Activated T-helper 1 cell treated with anti-CD3 and anti-CD28 coated beads, Interleukin-12 subunit alpha, Interleukin-12 subunit beta, Interleukin-2, Interleukin-4 antibody, amounts not matched to agents 30 ng/mL and 10 ng/mL and 1 ng/mL, durations not matched to agents 14 hours and 24 hours and 36 hours (primary cell): ENCODE measurements at regions not wholly inside any gene's neighbourhood (a gene's known extent, or its start where the extent isn't known, plus 50 kb on each side); places are given as distances from the start of the nearest gene placed in this dataset.

Experiments used
- DNase-seq: peaks from one replicate; pipeline ENCODE4 v3.0.0; 2021; ENCODE audit warnings: low spot score
- H3K27ac Mint-ChIP-seq: one replicate; pipeline ENCODE4 v1.8.0; 2021; ENCODE audit warnings: mild to moderate bottlenecking, mixed read lengths
- H3K27me3 Mint-ChIP-seq: one replicate; pipeline ENCODE4 v1.8.0; 2022; ENCODE audit warnings: mild to moderate bottlenecking, moderate library complexity, mixed read lengths; ENCODE audit not compliant: insufficient read depth
- H3K36me3 Mint-ChIP-seq: one replicate; pipeline ENCODE4 v1.8.0; 2021; ENCODE audit warnings: low read depth, mixed read lengths
- H3K4me1 Mint-ChIP-seq: one replicate; pipeline ENCODE4 v1.8.0; 2021; ENCODE audit warnings: low read depth, mixed read lengths
- H3K4me3 Mint-ChIP-seq: one replicate; pipeline ENCODE4 v1.8.0; 2021; ENCODE audit warnings: mild to moderate bottlenecking, moderate library complexity, mixed read lengths
- H3K9me3 Mint-ChIP-seq: one replicate; pipeline ENCODE4 v1.8.0; 2021; ENCODE audit warnings: mixed read lengths
- intact Hi-C: fragments of 100-400 bp; cut with micrococcal nuclease; formaldehyde crosslinking; loops from one replicate; pipeline ENCODE4 v1.15.1; 2024

GRCh38 chrX:20500171-20500865, 233.6 kb upstream of the RPS6KA3 start:
- Mint-ChIP-seq H3K27ac (peak overlapping the region; percentile 51), H3K4me1 (peaks cover 31% of the 10 kb centered on the region), H3K4me3 (no peak overlapping the region), H3K27me3 (peaks cover 14% of the 10 kb centered on the region), H3K9me3 (peaks cover 4% of the 10 kb centered on the region), H3K36me3 (peaks cover 2% of the 10 kb centered on the region)
- intact Hi-C loops = loop anchor here (2.0 to 5.0 kb wide), 2 partner anchors 16 to 233 kb away; partner anchors contain the start of gene RPS6KA3
- no peak for DNase-seq

DNA sequence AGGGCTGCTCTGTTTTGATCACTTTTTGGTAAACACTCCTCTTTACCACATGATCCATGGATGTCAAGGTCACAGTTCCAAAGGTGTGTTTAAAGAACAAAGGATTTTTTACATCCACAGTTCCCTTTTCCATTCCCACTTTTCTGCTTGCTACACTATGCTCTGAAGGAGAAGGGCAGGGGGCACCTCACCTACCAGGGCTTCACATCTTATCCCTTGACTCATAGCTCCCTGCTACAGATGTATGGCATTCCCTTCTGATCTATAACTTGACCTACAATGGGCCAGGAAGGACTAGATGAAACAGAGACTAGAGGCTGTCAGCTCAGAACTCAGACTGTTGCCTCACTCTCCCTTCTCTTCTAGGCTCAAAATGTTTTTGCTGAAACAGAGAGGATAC, 233.1 kb upstream of the RPS6KA3 start:
- Mint-ChIP-seq H3K27me3 (peaks cover 14% of the 10 kb centered on the region), H3K4me3 (no peak overlapping the region), H3K27ac (no peak overlapping the region), H3K4me1 (peaks cover 31% of the 10 kb centered on the region), H3K36me3 (peaks cover 2% of the 10 kb centered on the region), H3K9me3 (peaks cover 4% of the 10 kb centered on the region)
- no peak for DNase-seq
- intact Hi-C loops = loop anchor here (2.0 to 5.0 kb wide), 2 partner anchors 17 to 232 kb away; partner anchors contain the start of gene RPS6KA3

- peaks cover 2% of the 10 kb centered on the region for H3K9me3 Mint-ChIP-seq
Measured at GRCh38 chrX:20498851-20499635, 232.3 kb upstream of the RPS6KA3 start.

DNA sequence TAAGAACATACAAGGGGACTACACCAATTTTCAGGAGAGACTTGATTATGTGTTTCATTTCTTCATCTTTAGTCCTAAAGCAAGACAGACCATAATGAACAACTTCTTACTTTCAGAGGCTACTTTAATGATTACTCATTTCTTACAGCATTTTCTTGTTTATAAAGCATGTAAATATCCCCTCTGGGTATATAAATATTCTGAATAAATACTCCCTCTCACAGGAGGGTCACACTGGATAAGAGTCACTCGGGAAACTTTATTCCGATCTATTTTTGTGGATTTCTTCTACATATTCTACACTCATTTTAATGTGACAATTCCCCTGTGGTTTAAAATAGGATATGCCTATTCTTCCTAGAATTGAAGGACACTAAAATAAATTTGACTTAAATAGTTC, 228.9 kb upstream of the RPS6KA3 start:
- Mint-ChIP-seq H3K27ac (no peak overlapping the region), H3K4me3 (no peak overlapping the region), H3K36me3 (peaks cover 2% of the 10 kb centered on the region), H3K4me1 (peaks cover 19% of the 10 kb centered on the region), H3K9me3 (no peaks in the 10 kb centered on the region), H3K27me3 (peaks cover 7% of the 10 kb centered on the region)
- no peak for DNase-seq
- intact Hi-C loops = no loop called here

More at GRCh38 chrX:20498851-20499635, 232.3 kb upstream of the RPS6KA3 start:
- Mint-ChIP-seq H3K27ac (no peak overlapping the region), H3K36me3 (peaks cover 2% of the 10 kb centered on the region), H3K4me1 (peaks cover 31% of the 10 kb centered on the region), H3K4me3 (no peak overlapping the region), H3K27me3 (peaks cover 12% of the 10 kb centered on the region)
- intact Hi-C loops = no loop called here
- DNase-seq = no peak

GRCh38 chrX:20488473-20488872, 221.8 kb upstream of the RPS6KA3 start:
- Mint-ChIP-seq H3K9me3 (no peaks in the 10 kb centered on the region), H3K36me3 (no peaks in the 10 kb centered on the region), H3K27ac (no peak overlapping the region), H3K4me3 (no peak overlapping the region), H3K27me3 (peaks cover 4% of the 10 kb centered on the region), H3K4me1 (peaks cover 8% of the 10 kb centered on the region)
- intact Hi-C loops = no loop called here
- no peak for DNase-seq

DNA sequence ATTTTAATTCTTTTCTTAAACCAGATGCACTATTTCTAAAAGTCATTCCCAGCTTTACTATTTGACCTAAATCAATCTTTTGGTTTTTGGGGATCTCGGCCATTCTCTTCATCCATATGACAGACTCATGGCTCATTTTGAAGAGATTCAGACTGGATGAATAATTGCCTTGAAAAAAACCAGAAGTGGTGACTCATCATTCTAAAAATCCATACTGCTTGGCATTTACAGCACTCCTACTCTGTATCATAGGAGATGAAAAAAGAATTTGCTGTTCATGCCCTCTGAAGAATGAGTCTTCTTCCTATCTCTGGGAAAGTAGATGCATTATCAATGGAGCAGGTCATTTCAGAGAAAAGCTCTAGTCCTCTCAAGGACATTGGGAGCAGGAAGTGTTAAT, 220.5 kb upstream of the RPS6KA3 start:
- no peaks in the 10 kb centered on the region for H3K36me3 Mint-ChIP-seq
- DNase-seq = no peak

GRCh38 chrX:20481632-20482031, 214.9 kb upstream of the RPS6KA3 start:
- Mint-ChIP-seq H3K9me3 (no peaks in the 10 kb centered on the region), H3K27me3 (peaks cover 5% of the 10 kb centered on the region), H3K4me1 (no peaks in the 10 kb centered on the region), H3K36me3 (no peaks in the 10 kb centered on the region), H3K4me3 (no peak overlapping the region), H3K27ac (no peak overlapping the region)
- intact Hi-C loops = no loop called here
- DNase-seq = no peak

More for the DNA sequence above, 220.5 kb upstream of the RPS6KA3 start:
- H3K9me3 Mint-ChIP-seq = no peaks in the 10 kb centered on the region
- no peak overlapping the region for H3K4me3 Mint-ChIP-seq
- peaks cover 8% of the 10 kb centered on the region for H3K4me1 Mint-ChIP-seq
- intact Hi-C loops = no loop called here
- H3K27ac Mint-ChIP-seq = no peak overlapping the region
- H3K27me3 Mint-ChIP-seq = peaks cover 4% of the 10 kb centered on the region

- intact Hi-C loops = no loop called here
- H3K27ac Mint-ChIP-seq = no peak overlapping the region
Measured at GRCh38 chrX:20479896-20480295, 213.2 kb upstream of the RPS6KA3 start.

DNA sequence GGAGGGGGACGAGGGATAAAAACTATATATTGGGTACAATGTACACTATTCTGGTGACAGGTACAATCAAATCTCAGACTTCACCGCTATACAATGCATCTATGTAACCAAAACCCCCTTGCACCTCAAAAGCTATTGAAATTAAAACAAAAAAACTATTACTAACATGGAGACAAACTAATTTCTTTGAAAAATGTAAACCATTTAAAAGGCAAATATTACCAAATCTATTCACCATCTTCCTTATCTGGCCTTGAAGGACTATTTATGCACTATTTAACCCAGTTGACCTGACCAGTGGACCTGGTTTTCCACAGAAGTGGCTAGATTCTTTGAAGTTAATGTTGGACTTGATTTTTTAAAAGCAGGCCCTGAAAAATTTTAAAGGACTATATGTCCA, 212.3 kb upstream of the RPS6KA3 start:
- intact Hi-C loops = no loop called here
- no peaks in the 10 kb centered on the region for H3K9me3 Mint-ChIP-seq

More at GRCh38 chrX:20479896-20480295, 213.2 kb upstream of the RPS6KA3 start:
- no peak for DNase-seq
- Mint-ChIP-seq H3K4me3 (no peak overlapping the region), H3K4me1 (no peaks in the 10 kb centered on the region), H3K9me3 (no peaks in the 10 kb centered on the region), H3K27me3 (peaks cover 7% of the 10 kb centered on the region), H3K36me3 (no peaks in the 10 kb centered on the region)

DNA sequence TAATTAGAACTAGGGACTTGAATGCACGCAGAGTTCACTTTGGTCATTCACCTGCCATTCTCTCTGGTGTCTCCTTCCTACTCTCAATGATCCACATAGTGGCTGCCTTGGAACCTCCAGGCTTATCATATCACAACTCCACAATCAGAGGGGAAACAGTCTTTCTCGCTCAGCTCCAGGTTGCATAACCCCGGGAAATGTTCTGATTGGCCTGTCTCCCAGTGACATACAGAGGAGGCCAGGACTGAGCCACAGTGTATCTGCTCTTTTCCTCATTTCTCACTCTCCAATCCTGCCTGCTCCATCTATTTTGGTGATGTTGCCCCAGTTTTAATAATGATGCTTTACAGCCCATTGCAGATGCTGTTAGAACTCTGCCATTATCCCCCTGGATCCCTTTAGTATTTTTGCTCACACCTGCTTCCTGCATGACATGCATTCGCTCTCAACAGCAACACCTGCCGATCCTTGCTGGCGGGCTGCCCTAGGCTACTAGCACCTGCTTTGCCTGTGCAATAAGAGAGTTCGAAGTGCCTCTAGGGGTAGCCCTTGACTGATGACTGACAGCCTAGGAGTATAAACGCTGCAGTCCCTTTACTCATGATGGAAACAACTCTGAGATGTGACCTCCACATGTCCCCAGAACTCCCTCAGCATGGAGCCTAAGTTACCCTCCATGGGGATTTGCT, 211.3 kb upstream of the RPS6KA3 start:
- no peak for DNase-seq
- H3K4me1 Mint-ChIP-seq = no peaks in the 10 kb centered on the region
- no peaks in the 10 kb centered on the region for H3K9me3 Mint-ChIP-seq
- no peak overlapping the region for H3K27ac Mint-ChIP-seq
- intact Hi-C loops = no loop called here
- no peak overlapping the region for H3K4me3 Mint-ChIP-seq
- no peaks in the 10 kb centered on the region for H3K36me3 Mint-ChIP-seq
- H3K27me3 Mint-ChIP-seq = peaks cover 7% of the 10 kb centered on the region

More for the DNA sequence above, 212.3 kb upstream of the RPS6KA3 start:
- Mint-ChIP-seq H3K4me3 (no peak overlapping the region), H3K27ac (no peak overlapping the region), H3K4me1 (no peaks in the 10 kb centered on the region), H3K27me3 (peaks cover 7% of the 10 kb centered on the region), H3K36me3 (no peaks in the 10 kb centered on the region)
- DNase-seq = no peak

DNA sequence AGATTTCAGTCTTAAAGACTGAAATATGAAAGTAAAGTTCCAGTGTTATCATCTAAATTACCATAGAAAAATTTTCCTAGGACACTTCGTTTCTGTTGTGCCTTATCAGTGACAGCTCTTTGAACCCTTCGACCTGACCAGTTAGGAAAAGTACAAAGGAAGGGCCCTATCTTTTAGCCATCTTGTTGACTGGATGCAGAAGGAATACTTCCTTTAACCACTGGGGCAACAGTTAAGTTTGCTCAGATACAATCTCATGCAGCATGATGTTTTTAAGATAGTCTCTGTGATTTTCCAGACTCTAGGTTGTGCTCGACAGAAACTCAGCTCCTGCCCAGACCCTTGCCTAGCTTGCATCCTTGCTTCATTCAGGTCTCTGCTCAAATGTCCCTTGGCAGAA, 210.5 kb upstream of the RPS6KA3 start:
- intact Hi-C loops = no loop called here
- no peaks in the 10 kb centered on the region for H3K4me1 Mint-ChIP-seq
- DNase-seq = no peak
- H3K27ac Mint-ChIP-seq = no peak overlapping the region
- no peaks in the 10 kb centered on the region for H3K36me3 Mint-ChIP-seq
- H3K4me3 Mint-ChIP-seq = no peak overlapping the region
- peaks cover 7% of the 10 kb centered on the region for H3K27me3 Mint-ChIP-seq
- no peaks in the 10 kb centered on the region for H3K9me3 Mint-ChIP-seq

GRCh38 chrX:20472620-20473258, 206.0 kb upstream of the RPS6KA3 start:
- DNase-seq = no peak
- Mint-ChIP-seq H3K27me3 (peaks cover 5% of the 10 kb centered on the region), H3K9me3 (no peaks in the 10 kb centered on the region), H3K36me3 (no peaks in the 10 kb centered on the region), H3K27ac (no peak overlapping the region), H3K4me1 (no peaks in the 10 kb centered on the region), H3K4me3 (no peak overlapping the region)
- intact Hi-C loops = no loop called here
